H1 (cell line): ENCODE measurements at regions not wholly inside any gene's neighbourhood (a gene's known extent, or its start where the extent isn't known, plus 50 kb on each side); places are given as distances from the start of the nearest gene placed in this dataset.

ENCODE experiments used
- ATF2 ChIP-seq: IDR thresholded peaks from 2 replicates; pipeline ENCODE4 v1.6.1; 2012; ENCODE audit warnings: low read length, inconsistent platforms
- EZH2 ChIP-seq: fragments of 200-600 bp; sonication (generic); IDR thresholded peaks from 2 replicates; pipeline ENCODE4 v1.7.1; 2012; ENCODE audit warnings: low read depth, mild to moderate bottlenecking, moderate library complexity, low read length, inconsistent platforms; ENCODE audit not compliant: severe bottlenecking
- RNF2 ChIP-seq: fragments of 200-900, 300-1000 bp; sonication (generic); IDR thresholded peaks from 2 replicates; pipeline ENCODE4 v1.7.1; 2016; ENCODE audit warnings: borderline replicate concordance, low read depth, mild to moderate bottlenecking, antibody characterized with exemption, low read length; ENCODE audit not compliant: poor library complexity, severe bottlenecking; ENCODE audit errors: missing control alignments
- SP2 ChIP-seq: IDR thresholded peaks from 2 replicates; pipeline ENCODE4 v1.6.1; 2012; ENCODE audit warnings: mild to moderate bottlenecking, low read length, inconsistent platforms
- TF ChIP-seq, protein P1 (sequence below): IDR thresholded peaks from 2 replicates; pipeline ENCODE4 v1.6.1; 2011; ENCODE audit warnings: low read length, improper control_type of control experiment

DNA sequence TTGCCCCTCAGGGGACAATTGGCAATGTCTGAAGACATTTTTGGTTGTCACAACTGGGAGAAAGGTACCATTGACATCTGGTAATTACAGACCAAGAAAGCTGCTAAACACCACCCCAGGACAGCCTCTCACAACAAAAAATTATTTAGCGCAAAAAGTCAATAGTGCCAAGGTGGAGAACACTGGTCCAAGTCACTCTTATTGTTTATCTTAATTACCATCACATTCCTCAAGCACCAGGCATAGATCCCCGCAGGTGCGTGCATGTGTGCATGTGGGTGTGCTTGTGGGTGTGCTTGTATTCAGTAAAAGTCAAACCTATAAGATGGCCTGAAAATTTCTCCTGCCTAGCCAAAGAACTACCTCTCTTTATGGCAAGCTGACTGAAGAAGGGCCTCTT, 74.9 kb upstream of the WDR75 start (continued):
- TF ChIP-seq RNF2 (no peak), ATF2 (no peak), EZH2 (no peak), SP2 (no peak)
- TF ChIP-seq, protein P1, sequence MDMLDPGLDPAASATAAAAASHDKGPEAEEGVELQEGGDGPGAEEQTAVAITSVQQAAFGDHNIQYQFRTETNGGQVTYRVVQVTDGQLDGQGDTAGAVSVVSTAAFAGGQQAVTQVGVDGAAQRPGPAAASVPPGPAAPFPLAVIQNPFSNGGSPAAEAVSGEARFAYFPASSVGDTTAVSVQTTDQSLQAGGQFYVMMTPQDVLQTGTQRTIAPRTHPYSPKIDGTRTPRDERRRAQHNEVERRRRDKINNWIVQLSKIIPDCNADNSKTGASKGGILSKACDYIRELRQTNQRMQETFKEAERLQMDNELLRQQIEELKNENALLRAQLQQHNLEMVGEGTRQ, result no peak
- TF ChIP-seq, all 59 proteins: peak for 0
